CD4-positive, alpha-beta T cell treated with Interleukin-17A for 1 hour (primary cell): ENCODE measurements at regions not wholly inside any gene's neighbourhood (a gene's known extent, or its start where the extent isn't known, plus 50 kb on each side); places are given as distances from the start of the nearest gene placed in this dataset.

Experiments
- DNase-seq: peaks from one replicate; pipeline ENCODE4 v3.0.0-alpha.2; 2020

GRCh38 chr2:239776436-239777005, 248.6 kb downstream of the NDUFA10 start:
- no peak for DNase-seq

- no peak for DNase-seq
These were observed 249.3 kb downstream of the NDUFA10 start for GRCh38 chr2:239775623-239776435.

DNA sequence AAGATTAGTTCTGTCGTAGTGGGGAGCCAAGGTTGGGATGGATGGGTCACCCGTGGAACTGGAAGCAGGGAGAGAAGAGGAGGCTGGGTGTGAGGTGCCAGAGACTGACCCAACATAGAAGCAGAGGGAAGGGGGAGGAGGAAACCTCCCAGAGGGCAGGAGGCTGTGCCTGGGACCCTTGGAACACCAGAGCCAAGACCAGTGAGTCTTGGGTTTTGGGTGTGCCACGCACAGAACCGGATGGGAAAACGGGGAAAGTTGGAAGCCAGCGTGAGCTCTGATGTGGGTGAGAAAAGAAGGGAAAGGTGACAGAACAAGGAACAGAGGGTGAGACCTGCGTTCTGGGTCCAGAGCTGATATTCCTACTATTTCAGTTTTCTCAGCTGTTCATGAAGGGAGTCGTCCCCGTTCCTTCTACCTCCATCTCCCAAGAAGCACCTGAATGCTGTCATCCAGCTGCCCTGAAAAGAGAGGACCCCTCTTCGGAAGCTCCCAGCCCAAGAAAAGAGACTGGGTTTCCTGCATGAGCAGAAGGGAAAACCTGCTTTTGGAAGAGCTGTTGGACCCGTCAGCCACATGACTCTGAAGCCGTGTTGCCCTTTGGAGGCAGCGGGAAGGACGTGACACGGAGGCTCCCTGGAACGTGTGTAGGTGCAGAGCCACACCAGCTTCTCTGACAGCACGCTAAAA, 250.1 kb downstream of the NDUFA10 start:
- DNase-seq, result no peak

DNA sequence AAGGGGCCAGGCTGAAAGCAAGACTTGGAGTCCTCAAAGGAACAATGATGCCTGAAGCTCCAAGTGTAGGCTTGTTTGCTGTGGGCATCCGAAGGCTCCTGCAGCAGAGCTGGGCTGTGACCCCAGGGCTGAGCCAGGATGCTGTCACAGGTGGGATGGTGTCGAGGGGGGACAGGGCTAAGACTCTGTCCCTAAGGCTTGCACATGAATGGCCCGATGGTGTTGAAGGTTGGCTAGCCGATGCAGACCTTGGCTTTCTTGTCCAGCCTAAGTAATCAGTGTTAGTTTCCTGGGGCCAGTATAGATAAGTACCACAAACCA, 251.0 kb downstream of the NDUFA10 start:
- no peak for DNase-seq

DNA sequence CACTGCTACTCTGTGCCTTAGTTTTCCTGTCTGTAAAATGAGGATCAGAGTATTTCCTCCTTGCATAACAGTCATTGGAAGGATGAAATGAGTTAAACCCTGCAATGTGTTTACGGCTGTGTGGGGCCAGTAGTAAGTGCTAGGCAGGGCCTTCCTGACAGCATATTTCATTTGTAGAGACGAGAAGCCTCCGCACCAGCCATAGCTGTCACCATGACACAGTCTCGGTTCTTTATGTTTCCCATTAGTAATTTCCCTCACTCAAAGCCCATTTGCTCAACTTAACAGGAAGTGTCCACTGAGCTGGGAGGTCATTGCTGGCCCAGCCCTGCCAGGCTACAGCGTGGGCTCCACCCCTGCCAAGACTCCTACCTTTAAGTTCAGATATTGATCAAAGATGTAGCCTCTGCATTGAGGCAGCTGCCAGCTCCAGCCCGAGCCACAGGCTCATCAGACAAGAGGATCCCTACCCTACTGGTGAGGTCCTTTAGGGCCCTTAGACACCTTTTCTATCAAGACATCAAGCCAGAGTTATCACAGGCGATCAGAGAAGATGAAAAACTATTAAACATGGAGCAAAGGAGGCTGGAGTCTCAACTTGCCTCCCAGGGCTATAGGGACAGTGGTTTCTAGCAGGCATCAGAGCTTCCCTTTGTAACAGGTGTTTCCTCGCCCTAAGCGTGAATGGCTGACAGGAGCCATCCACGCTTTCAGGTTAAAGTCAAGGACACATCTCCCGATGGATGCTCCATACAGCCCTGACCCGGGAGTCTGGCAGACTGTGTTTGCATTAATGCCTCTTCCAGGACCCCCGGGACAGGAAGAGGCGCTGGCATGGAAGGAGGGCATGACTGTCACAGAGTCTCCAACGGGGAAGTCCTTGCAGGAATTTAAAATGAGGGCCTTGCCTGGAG, 251.7 kb downstream of the NDUFA10 start:
- DNase-seq, result no peak

DNA sequence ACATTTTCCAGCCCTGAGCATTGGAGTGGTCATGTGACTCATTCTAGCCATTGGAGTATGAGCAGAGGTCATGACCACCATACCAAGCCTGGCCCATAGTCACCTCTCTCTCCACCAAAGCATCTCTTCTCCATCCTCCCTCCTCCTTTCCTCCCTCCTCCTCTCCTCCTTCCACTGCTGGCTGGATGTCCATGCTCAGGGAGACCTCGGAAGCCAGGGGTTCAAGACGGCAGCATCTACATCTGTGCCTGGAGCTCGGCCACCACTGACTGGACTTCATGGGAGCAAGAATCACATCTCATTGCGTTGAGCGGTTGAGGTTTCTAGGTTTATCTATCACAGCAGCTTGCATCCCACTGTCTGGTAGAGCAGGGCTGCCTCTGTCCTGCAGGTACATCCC, 252.4 kb downstream of the NDUFA10 start:
- no peak for DNase-seq

DNA sequence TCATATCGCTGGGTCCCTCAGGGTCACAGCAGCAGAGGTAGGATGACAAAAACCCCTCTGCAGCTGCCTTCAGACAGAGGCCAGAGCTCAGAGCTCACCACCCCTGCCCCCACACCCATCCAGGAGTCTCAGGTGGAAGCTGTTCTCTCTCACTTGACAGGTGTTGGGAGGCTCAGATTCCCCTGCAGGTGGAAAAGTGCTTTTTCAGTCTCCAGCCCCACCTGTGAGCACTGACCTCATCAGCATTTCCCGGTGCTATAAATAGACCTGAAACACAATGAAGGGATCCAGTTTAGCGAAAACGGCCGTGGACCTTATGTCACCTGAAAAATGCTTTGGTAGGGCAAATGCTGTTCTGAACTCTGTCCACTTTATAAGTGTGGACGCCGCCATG, 254.9 kb downstream of the NDUFA10 start:
- no peak for DNase-seq

DNA sequence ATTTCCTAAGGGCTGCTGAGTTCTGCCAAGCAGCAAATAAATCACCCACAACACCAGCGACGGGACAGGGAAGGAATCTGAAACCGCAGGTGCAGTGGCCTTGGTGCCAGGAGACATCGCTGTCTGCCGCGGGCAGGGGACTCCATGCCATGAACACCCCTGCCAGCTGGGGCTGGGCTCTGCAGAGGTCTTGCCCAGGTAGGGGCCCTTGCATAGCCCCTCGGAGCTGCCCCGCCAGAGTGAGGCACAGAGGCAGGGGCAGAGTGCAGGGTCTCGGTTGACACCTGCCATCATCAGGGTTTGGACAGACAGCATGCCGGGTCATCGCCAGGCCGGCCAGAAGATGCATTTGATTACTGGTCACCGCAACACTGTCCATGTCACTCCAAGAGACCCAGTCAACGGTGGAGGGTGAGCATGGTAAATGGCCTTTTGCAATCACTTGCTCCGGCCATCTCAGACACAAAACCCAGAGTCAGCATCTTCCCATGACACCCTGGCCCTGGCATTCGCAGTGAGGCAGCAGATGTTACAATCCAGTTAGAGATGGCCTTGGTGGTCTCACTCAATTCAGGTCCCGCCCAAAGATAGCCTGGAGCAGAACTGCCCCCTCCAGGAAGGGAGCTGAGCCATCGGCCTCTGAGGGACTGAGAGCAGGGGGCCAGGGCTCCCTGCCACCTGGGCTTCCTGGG, 255.4 kb downstream of the NDUFA10 start:
- no peak for DNase-seq

- no peak for DNase-seq
These were observed 256.1 kb downstream of the NDUFA10 start for GRCh38 chr2:239768907-239769553.

- DNase-seq, result no peak
These were observed 256.9 kb downstream of the NDUFA10 start for GRCh38 chr2:239768031-239768790.

DNA sequence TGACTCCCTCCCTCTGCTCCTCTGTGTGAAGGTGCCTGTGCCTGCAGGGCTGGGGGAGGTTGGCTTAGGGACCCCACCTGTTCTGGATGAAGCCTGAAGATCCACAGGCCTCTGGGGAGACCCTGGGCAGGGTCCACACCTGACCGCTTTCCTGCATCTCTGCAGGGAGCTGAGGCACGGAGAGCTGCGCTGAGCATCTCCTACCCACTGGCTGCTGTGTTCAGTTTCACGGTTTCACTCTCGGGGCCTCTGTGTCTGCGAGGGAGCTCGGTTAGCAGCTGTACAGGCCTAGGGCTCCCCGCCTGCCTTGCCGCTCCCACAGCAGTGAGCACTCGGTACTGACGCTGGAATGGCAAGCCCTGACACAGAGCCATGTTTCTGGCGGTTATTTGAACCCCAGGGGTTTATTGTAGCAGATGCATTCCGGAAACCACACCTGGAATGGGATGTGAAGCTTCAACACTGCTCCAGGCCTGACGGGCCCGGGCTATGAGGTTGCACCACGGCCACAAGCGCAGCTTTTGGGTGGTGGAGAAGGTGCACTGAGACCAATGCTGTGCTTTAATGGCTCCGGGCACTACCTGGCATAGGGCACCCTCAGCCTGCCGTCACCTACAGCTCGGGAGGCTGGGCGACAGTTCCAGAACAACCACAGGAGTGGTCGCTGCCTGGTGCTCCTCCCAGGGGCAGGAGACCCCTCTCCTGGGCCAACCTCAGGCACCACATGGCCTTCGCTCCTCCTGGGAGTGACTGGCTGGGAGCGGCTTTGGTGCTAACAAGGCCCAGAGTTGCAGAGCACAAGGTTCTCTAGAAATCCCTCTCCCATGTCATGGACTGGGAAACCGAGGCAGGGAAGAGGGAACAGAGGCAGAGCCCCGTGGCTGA, 257.9 kb downstream of the NDUFA10 start:
- no peak for DNase-seq

GRCh38 chr2:239765911-239766310, 259.2 kb downstream of the NDUFA10 start:
- DNase-seq, result no peak

DNA sequence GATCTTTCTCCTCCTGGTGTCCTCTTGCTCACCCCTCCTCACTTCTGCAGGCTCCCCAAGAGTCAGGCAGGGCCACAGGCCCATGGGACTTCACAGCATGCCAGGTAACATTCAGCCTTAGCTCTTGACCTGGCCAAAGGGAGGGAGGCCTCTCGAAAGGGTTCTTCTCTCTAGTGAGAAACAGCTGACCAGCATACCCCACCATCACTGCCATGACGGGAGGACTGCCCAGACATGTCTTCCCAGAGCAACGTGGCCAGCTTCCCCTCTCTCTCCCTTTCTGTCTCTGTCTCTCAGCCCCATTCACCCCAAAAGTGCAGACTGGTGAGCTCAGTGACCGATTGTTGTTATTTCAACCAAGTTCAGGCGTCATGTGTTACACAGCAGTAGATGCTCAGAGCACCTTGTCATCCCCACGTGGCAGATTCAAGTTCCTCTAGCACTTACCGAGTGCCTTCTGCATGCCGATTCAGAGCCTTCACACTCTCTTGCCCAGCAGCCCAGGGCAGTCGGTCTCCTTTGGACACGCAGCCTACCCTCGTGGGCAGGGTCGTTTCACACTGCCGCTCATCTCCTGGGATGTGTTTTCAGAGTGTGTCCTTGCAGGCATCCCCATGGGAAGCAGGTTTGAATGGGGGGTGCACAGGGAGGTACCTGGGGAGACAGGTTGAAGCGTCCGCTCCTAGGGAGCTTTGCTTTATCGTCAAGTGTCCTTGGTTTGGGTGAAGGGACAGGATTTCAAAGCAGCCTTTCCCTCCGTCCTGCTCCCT, 259.9 kb downstream of the NDUFA10 start:
- DNase-seq, result no peak

DNA sequence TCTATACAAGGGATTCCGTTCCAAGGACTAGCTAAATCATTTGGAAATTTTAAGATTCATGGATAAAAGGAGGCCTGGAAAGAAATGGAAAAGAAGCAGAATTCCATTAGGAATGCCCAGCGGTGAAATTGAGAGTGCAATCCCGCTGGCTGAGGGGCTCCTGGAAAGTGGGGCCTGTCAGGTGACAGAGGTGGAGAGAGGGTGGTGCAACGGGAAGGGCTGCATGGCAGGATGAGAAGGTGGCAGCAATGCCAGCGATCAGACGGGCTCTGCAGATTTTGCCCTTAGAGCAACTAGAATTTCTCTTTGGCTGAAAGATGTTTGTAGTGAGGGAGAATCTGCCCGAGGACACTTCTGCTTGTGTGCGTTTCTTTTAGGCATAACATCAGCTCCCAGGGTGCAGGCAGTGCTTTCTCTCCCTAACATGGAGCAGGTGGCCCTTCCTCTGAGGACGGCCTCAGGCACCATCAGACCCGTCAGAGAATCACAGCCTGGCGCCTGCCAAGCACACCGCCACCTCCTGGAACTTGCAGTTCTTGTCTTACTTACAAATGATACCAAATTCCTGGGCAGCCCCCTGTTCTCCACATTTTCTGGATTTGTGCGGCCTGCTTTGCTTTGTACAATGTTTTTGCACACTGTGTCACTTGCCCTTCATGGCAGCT, 261.6 kb downstream of the NDUFA10 start:
- no peak for DNase-seq

- DNase-seq, result no peak
These were observed 262.4 kb downstream of the NDUFA10 start for GRCh38 chr2:239762655-239763269.

DNA sequence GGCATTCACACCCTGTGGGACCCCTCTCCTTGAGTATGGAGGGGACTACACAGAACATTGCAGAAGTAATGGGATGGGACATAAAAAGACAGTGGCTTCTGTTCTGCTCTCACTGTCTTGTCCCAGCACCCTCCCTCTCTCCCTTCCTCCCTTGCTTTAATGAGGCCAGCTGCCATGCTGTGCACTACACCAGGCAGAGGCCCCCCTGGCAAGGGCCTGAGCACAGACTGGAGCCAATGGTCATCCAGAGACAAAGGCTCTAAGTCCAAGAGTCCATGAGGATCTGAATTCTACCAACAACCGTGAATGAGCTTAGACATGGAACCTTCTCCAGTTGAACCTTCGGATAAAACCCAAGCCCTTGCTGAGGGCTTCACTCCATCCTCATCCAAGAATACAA, 263.0 kb downstream of the NDUFA10 start:
- no peak for DNase-seq

DNA sequence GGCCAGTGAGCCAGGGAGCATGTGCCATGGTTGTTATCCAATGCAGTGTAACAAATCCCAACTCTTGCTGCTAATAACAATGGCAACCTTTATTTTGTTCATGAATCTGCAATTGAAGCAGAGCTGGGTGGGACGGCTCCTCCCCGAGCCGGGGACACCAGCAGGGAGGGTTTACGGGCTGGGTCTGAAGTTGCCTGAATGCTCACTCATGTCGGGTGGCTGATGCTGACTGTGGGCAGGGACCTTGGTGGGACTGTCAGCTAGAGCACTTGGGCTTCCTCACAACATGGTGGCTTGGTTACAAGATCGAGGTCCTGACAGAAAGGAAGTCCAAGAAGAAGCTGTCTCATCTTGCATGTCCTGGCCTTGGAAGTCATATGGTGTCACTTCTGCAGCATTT, 264.5 kb downstream of the NDUFA10 start:
- DNase-seq, result no peak

DNA sequence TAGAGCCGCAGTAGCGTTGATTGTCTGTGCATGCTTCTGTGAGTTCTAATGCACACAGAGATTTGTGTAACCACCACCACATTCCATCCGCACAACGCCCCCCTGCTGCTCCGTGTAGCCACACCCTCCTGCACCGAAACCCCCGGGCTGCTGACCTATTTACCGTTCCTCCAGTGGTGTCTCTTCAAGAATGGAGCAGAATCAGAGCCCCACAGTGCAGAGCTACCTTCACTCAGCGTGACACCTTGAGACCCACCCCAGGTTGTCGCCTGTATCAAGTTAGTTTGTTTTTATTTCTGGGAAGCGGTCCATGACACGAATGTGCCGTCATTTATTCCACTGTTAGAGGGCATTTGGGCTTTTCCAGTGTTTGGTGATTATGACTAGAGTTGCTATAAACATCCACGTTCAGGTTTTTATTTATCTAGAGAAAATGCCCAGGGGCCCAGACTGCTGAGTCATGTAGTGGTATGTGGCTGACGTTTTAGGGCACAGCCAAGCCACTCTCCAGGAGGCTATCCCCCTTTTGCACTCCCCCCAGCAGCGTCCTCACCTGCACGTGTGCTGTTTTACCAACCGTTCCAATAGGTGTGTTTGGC, 266.8 kb downstream of the NDUFA10 start:
- no peak for DNase-seq
